Kidney (tissue), 13 donors: ENCODE measurements at regions not wholly inside any gene's neighbourhood (a gene's known extent, or its start where the extent isn't known, plus 50 kb on each side); places are given as distances from the start of the nearest gene placed in this dataset.

Experiments
- DNase-seq, 5 donors: peaks; one replicate each; pipeline ENCODE4 v3.0.0-alpha.2; 2013 to 2020
- FAIRE-seq: peaks from 2 replicates; lab custom pipeline; 2012; peaks lifted over from hg19 to GRCh38; lab: Jason Lieb, UNC
- H3K27ac ChIP-seq, 2 donors: one replicate each; pipeline ENCODE4 v1.7.0; 2013; ENCODE audit warnings: low read depth in 2 of 2, low read length in 2 of 2, inconsistent platforms in 1 of 2
- H3K27me3 ChIP-seq: one replicate; pipeline ENCODE4 v1.7.1; 2013; ENCODE audit warnings: low read length, inconsistent platforms; ENCODE audit not compliant: control insufficient read depth, insufficient read depth
- H3K36me3 ChIP-seq, 3 donors: one replicate each; pipeline versions ENCODE4 v1.7.0 to v1.7.1; 2013; ENCODE audit warnings: low read length in 3 of 3, control low read depth in 1 of 3, inconsistent platforms in 1 of 3; ENCODE audit not compliant: insufficient read depth in 3 of 3, control insufficient read depth in 2 of 3
- H3K4me1 ChIP-seq, 3 donors: one replicate each; pipeline versions ENCODE4 v1.7.0 to v1.7.1; 2013; ENCODE audit warnings: low read length in 3 of 3, inconsistent platforms in 1 of 3, low read depth in 1 of 3; ENCODE audit not compliant: control insufficient read depth in 2 of 3, insufficient read depth in 2 of 3
- H3K4me3 ChIP-seq, 3 donors: one replicate each; pipeline versions ENCODE4 v1.7.0 to v1.8.1; 2013; ENCODE audit warnings: low read length in 3 of 3, control low read depth in 1 of 3, inconsistent platforms in 1 of 3
- H3K9ac ChIP-seq, 3 donors: one replicate each; pipeline versions ENCODE4 v1.7.0 to v1.7.1; 2013; ENCODE audit warnings: low read length in 3 of 3, control low read depth in 1 of 3, inconsistent platforms in 1 of 3
- H3K9me3 ChIP-seq, 3 donors: one replicate each; pipeline versions ENCODE4 v1.7.0 to v1.7.1; 2013; ENCODE audit warnings: low read length in 3 of 3, control low read depth in 1 of 3, inconsistent platforms in 1 of 3; ENCODE audit not compliant: control insufficient read depth in 2 of 3, insufficient read depth in 1 of 3
- CTCF ChIP-seq: IDR thresholded peaks from 3 replicates; pipeline ENCODE4 v1.5.1; 2012; ENCODE audit warnings: mild to moderate bottlenecking, moderate library complexity, borderline replicate concordance; ENCODE audit not compliant: insufficient read depth; ENCODE audit errors: extremely low read depth
- intact Hi-C: fragments of 100-400 bp; cut with DNase I; formaldehyde crosslinking; loops from one replicate; pipeline ENCODE4 v1.11.1; 2022
- donor health status: control.
- donor health status: control.
- donor health status: control.
- donor health status: control.
- donor health status: control.
- donor health status: DM: yes; HTN: yes; CAD: no.
- donor health status: Normal renal cell carcinoma (clear cell type).

- H3K27ac ChIP-seq = no peak overlapping the region
- H3K36me3 ChIP-seq = no peaks in the 10 kb centered on the region
- intact Hi-C loops = no loop called here
- H3K4me1 ChIP-seq = no peaks in the 10 kb centered on the region
- DNase-seq = peak in 1 of 5 donors; percentile 18
- no peaks in the 10 kb centered on the region for H3K27me3 ChIP-seq
- no peak overlapping the region for H3K9ac ChIP-seq
- TF ChIP-seq CTCF = no peak
- no peak overlapping the region for H3K4me3 ChIP-seq
- no peaks in the 10 kb centered on the region for H3K9me3 ChIP-seq
- FAIRE-seq = no peak
These were observed 87.3 kb upstream of the BAIAP2L1 start for GRCh38 chr7:98488167-98488566.

- Histone ChIP-seq H3K4me3 (no peak overlapping the region), H3K9ac (no peak overlapping the region), H3K4me1 (no peaks in the 10 kb centered on the region), H3K9me3 (peaks cover 0 to 3% (median 0%) of the 10 kb centered on the region in 3 donors), H3K36me3 (no peaks in the 10 kb centered on the region), H3K27me3 (no peaks in the 10 kb centered on the region), H3K27ac (no peak overlapping the region)
- no peak for TF ChIP-seq CTCF
- no peak for FAIRE-seq
- intact Hi-C loops = no loop called here
- DNase-seq = peak in 1 of 5 donors; percentile 46
These were observed 83.2 kb upstream of the BAIAP2L1 start for GRCh38 chr7:98483964-98484545.

DNA sequence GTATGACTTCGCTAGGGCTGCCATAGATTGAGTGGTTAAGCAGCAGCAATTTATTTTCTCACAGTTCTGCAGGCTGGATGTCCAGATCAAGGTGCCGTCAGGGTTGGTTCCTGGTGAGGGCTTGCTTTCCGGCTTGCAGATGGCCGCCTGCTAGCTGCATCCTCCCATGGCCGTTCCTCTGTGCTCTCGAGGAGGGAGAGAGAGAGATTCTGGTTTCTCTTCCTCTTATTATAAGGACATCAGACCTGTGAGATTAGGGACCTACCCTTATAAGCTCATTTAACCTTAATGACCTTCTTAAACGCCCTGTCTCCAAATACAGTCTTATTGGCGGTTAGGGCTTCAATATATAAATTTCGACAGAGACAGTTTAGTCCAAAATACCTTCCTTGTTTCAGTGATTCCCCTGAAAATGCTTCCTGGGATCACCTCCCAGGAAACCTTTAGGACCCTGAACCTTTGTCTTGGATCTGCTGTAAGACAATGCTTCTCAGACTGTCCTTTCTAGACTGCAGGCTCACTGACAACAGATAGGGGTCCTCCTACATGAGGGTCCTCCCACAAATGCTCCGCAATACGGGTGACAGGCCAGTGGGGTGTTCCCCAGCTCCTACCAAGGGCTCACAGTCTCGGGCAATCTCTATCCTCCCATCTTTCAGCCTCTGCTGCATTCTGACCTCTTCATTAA is 82.5 kb upstream of the BAIAP2L1 start:
- no peak overlapping the region for H3K27ac ChIP-seq
- H3K27me3 ChIP-seq = no peaks in the 10 kb centered on the region
- DNase-seq = peak in 1 of 5 donors; percentile 38
- FAIRE-seq = no peak
- intact Hi-C loops = no loop called here
- H3K4me3 ChIP-seq = no peak overlapping the region
- H3K9me3 ChIP-seq = peaks cover 0 to 3% (median 0%) of the 10 kb centered on the region in 3 donors
- H3K36me3 ChIP-seq = no peaks in the 10 kb centered on the region
- H3K9ac ChIP-seq = no peak overlapping the region
- no peaks in the 10 kb centered on the region for H3K4me1 ChIP-seq
- TF ChIP-seq CTCF = no peak
